NCI-H2196 (cell line): ENCODE measurements at regions not wholly inside any gene's neighbourhood (a gene's known extent, or its start where the extent isn't known, plus 50 kb on each side); places are given as distances from the start of the nearest gene placed in this dataset.
"Not testable (repeated sequence)": the region's sequence is repeated elsewhere in the genome, so short reads cannot be mapped to it uniquely, and the experiment has no call there.

Experiments
- DNase-seq: peaks from one replicate; lab custom pipeline; 2025; ENCODE audit not compliant: unreplicated experiment; lab: John Stamatoyannopoulos, UW

GRCh38 chr9:1837453-1838084 is 177.6 kb upstream of the SMARCA2 start:
- peak; percentile 30 for DNase-seq

- DNase-seq: no peak
Measured at GRCh38 chr9:1839909-1840308, 175.2 kb upstream of the SMARCA2 start.

- no peak for DNase-seq
Measured at GRCh38 chr9:1845425-1845824, 169.7 kb upstream of the SMARCA2 start.

- no peak for DNase-seq
Measured at GRCh38 chr9:1855726-1856125, 159.4 kb upstream of the SMARCA2 start.

GRCh38 chr9:1857808-1858207 is 157.3 kb upstream of the SMARCA2 start:
- no peak for DNase-seq

GRCh38 chr9:1869843-1870242 is 145.3 kb upstream of the SMARCA2 start:
- peak; percentile 28 for DNase-seq

- no peak for DNase-seq
Measured at GRCh38 chr9:1870915-1871314, 144.2 kb upstream of the SMARCA2 start.

GRCh38 chr9:1871626-1872419 is 143.3 kb upstream of the SMARCA2 start:
- DNase-seq: peak; percentile 23

GRCh38 chr9:1875251-1875851 is 139.8 kb upstream of the SMARCA2 start:
- DNase-seq: no peak

GRCh38 chr9:1875921-1876448 is 139.2 kb upstream of the SMARCA2 start:
- no peak for DNase-seq

- DNase-seq: no peak
Measured at GRCh38 chr9:1876891-1877496, 138.2 kb upstream of the SMARCA2 start.

GRCh38 chr9:1877951-1878350 is 137.2 kb upstream of the SMARCA2 start:
- no peak for DNase-seq

GRCh38 chr9:1878811-1879210 is 136.3 kb upstream of the SMARCA2 start:
- no peak for DNase-seq

GRCh38 chr9:1879501-1879900 is 135.6 kb upstream of the SMARCA2 start:
- no peak for DNase-seq

GRCh38 chr9:1880038-1880565 is 135.0 kb upstream of the SMARCA2 start:
- no peak for DNase-seq

GRCh38 chr9:1881708-1882295 is 133.3 kb upstream of the SMARCA2 start:
- DNase-seq: no peak

- DNase-seq: no peak
Measured at GRCh38 chr9:1882711-1883403, 132.3 kb upstream of the SMARCA2 start.

GRCh38 chr9:1890201-1890600 is 124.9 kb upstream of the SMARCA2 start:
- no peak for DNase-seq

- no peak for DNase-seq
Measured at GRCh38 chr9:1890816-1891215, 124.3 kb upstream of the SMARCA2 start.

- DNase-seq: not testable (repeated sequence)
Measured at GRCh38 chr9:1903080-1903704, 112.0 kb upstream of the SMARCA2 start.
